Retinal pigment epithelial cell (primary cell): ENCODE measurements at regions not wholly inside any gene's neighbourhood (a gene's known extent, or its start where the extent isn't known, plus 50 kb on each side); places are given as distances from the start of the nearest gene placed in this dataset.

Source experiments
- DNase-seq: peaks from one replicate; pipeline ENCODE4 v3.0.0-alpha.2; 2010; ENCODE audit warnings: low read depth
- H3K4me3 ChIP-seq: 2 replicates; pipeline ENCODE4 v1.5.1; 2011; ENCODE audit warnings: mild to moderate bottlenecking, low read length, control low read depth, moderate library complexity
- CTCF ChIP-seq: conservative IDR thresholded peaks from 2 replicates; pipeline ENCODE4 v1.5.1; 2011; ENCODE audit warnings: low read depth, low read length, control low read depth, inconsistent platforms

GRCh38 chr1:177448036-177448615, 277.4 kb downstream of the BRINP2 start:
- no peak for TF ChIP-seq CTCF
- no peak for DNase-seq

DNA sequence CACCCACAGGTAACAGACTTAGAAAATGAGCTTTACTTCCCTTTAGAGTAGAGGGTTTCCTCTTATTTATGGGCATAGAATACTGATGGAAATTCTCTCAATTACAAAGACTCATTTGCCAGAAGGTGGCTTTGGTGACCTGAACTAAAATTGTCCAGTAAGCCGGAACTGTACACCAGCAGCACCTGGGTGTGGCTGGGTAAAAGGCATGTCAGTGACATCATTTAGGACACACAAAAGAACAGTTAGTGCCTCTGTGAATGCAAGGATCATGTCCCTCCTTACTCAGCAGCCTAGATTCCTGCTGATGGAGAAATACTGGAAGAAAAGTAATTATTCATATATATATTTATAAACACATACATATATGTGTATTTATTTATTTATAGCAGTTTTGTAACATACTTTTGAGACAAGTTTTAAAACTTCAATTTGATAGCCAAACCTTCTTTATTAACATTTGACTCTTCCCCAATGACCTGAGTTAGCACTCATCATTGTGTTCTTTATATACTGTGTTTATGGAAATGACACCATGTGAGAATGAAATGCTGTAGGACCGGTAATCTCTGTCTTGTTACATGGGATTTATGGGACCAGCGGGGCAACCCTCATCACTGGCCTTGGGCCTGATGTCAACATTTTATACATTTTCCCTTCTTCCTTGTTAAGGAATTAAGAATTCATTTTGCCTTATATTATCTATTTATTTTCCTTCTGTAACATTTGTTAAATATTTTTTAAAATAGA, 274.4 kb downstream of the BRINP2 start:
- no peak for DNase-seq
- TF ChIP-seq CTCF: no peak
- no peak overlapping the region for H3K4me3 ChIP-seq

More at GRCh38 chr1:177448036-177448615, 277.4 kb downstream of the BRINP2 start:
- no peak overlapping the region for H3K4me3 ChIP-seq

- DNase-seq: no peak
- H3K4me3 ChIP-seq: no peak overlapping the region
- no peak for TF ChIP-seq CTCF
Observed at GRCh38 chr1:177443003-177443402, 272.2 kb downstream of the BRINP2 start.

DNA sequence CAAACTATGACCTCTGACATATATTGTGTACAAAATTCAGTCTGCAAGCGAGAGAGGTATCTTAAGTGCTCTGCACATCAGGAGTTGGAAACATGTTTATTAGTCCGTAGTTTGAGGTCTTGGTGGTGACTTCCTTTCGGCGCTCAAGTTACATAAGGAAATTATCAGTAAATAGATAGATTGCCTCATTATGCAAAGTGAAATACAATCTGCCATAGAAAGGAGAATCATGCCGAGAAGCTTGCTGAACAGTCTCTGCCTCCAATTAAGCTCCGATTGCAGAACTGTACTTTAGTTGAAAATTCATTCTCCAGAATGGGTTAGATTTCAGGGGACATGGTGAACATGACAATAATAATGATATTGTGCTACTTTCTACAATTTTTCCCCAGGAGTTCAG, 271.8 kb downstream of the BRINP2 start:
- no peak overlapping the region for H3K4me3 ChIP-seq
- TF ChIP-seq CTCF: no peak
- no peak for DNase-seq

GRCh38 chr1:177441281-177441680, 270.5 kb downstream of the BRINP2 start:
- DNase-seq: no peak
- H3K4me3 ChIP-seq: no peak overlapping the region
- TF ChIP-seq CTCF: no peak

DNA sequence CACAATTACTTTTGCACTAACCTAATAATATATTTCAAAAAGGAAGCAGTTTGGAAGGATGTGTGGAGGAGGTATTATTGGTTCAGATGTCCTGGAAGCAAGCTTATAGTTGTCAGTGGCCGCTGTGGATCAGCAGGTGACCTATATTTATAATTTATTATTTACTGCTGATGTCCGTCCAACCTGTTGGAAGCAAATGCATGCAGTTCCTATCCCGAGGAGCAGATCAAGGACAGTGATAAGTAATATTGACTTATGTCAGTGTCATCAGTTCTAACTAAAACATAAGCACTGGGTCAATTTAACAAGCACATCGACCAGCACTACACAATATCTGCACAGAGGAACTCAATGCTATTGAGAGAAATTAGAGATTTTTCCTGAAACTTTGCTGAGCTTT, 270.1 kb downstream of the BRINP2 start:
- TF ChIP-seq CTCF: no peak
- DNase-seq: no peak
- no peak overlapping the region for H3K4me3 ChIP-seq

- TF ChIP-seq CTCF: no peak
- no peak overlapping the region for H3K4me3 ChIP-seq
- DNase-seq: no peak
Observed at GRCh38 chr1:177439301-177439700, 268.5 kb downstream of the BRINP2 start.
